ENCODE measurements at regions not wholly inside any gene's neighbourhood (a gene's known extent, or its start where the extent isn't known, plus 50 kb on each side); places are given as distances from the start of the nearest gene placed in this dataset.

- no peak for DNase-seq (ENCODE audit: low spot score)
Observed at GRCh38 chr9:129283291-129283691, 105.2 kb upstream of the IER5L start.

- DNase-seq (ENCODE audit: low spot score): no peak
Observed at GRCh38 chr9:129282731-129283211, 104.7 kb upstream of the IER5L start.

- peak; percentile 51 for DNase-seq (ENCODE audit: low spot score)
Observed at GRCh38 chr9:129282272-129282671, 104.2 kb upstream of the IER5L start.

- DNase-seq (ENCODE audit: low spot score): no peak
Observed at GRCh38 chr9:129281506-129282145, 103.6 kb upstream of the IER5L start.

GRCh38 chr9:129280623-129281271 lies 102.7 kb upstream of the IER5L start:
- DNase-seq (ENCODE audit: low spot score): no peak

- DNase-seq (ENCODE audit: low spot score): no peak
Observed at GRCh38 chr9:129280236-129280622, 102.2 kb upstream of the IER5L start.

- DNase-seq (ENCODE audit: low spot score): no peak
Observed at GRCh38 chr9:129278391-129279237, 100.6 kb upstream of the IER5L start.

- no peak for DNase-seq (ENCODE audit: low spot score)
Observed at GRCh38 chr9:129276486-129277230, 98.6 kb upstream of the IER5L start.

GRCh38 chr9:129275626-129276247 lies 97.7 kb upstream of the IER5L start:
- DNase-seq (ENCODE audit: low spot score): no peak

- no peak for DNase-seq (ENCODE audit: low spot score)
Observed at GRCh38 chr9:129273941-129274684, 96.1 kb upstream of the IER5L start.

- DNase-seq (ENCODE audit: low spot score): no peak
Observed at GRCh38 chr9:129273136-129273895, 95.3 kb upstream of the IER5L start.

GRCh38 chr9:129272348-129273025 lies 94.4 kb upstream of the IER5L start:
- DNase-seq (ENCODE audit: low spot score): no peak

- peak; percentile 41 for DNase-seq (ENCODE audit: low spot score)
Observed at GRCh38 chr9:129270903-129271431, 92.9 kb upstream of the IER5L start.

GRCh38 chr9:129270205-129270604 lies 92.1 kb upstream of the IER5L start:
- no peak for DNase-seq (ENCODE audit: low spot score)

- DNase-seq (ENCODE audit: low spot score): no peak
Observed at GRCh38 chr9:129267141-129267540, 89.1 kb upstream of the IER5L start.

GRCh38 chr9:129266536-129266935 lies 88.5 kb upstream of the IER5L start:
- no peak for DNase-seq (ENCODE audit: low spot score)

- DNase-seq (ENCODE audit: low spot score): no peak
Observed at GRCh38 chr9:129264388-129264787, 86.3 kb upstream of the IER5L start.

GRCh38 chr9:129263836-129264235 lies 85.8 kb upstream of the IER5L start:
- DNase-seq (ENCODE audit: low spot score): no peak

GRCh38 chr9:129262261-129262660 lies 84.2 kb upstream of the IER5L start:
- DNase-seq (ENCODE audit: low spot score): no peak

Data from Ammon's horn (tissue), 1 donor.